Activated CD8-positive, alpha-beta memory T cell treated with anti-CD3 and anti-CD28 coated beads for 48 hours (primary cell): ENCODE measurements at regions not wholly inside any gene's neighbourhood (a gene's known extent, or its start where the extent isn't known, plus 50 kb on each side); places are given as distances from the start of the nearest gene placed in this dataset.
"Not testable (repeated sequence)": the region's sequence is repeated elsewhere in the genome, so short reads cannot be mapped to it uniquely, and the experiment has no call there.

ENCODE experiments used
- DNase-seq, 3 experiments: peaks; one replicate each; pipeline ENCODE4 v3.0.0-alpha.2; 2020; ENCODE audit warnings: low read depth in 2 of 3, low spot score in 2 of 3

DNA sequence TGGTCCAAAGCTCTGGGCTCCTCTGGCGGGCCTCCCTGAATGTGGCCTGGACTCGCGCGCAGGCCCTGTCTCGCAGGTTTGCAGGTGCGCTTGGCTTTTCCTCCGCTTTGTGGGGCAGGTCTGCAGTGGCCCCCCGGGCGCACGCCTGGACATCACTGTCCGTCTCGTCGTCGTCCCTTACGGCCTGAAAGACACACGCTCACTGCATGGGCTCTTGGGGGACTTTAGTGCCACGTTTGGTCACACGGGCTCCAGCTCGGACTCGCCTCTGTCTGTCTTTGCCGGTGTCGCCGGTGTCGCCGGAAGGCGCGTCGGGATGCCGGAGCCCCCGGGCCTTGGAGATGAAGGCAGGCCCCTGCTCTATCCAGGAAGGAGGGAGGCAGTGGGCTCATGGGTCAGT is 1419.9 kb upstream of the PCDH10 start:
- DNase-seq, result not testable (repeated sequence)

DNA sequence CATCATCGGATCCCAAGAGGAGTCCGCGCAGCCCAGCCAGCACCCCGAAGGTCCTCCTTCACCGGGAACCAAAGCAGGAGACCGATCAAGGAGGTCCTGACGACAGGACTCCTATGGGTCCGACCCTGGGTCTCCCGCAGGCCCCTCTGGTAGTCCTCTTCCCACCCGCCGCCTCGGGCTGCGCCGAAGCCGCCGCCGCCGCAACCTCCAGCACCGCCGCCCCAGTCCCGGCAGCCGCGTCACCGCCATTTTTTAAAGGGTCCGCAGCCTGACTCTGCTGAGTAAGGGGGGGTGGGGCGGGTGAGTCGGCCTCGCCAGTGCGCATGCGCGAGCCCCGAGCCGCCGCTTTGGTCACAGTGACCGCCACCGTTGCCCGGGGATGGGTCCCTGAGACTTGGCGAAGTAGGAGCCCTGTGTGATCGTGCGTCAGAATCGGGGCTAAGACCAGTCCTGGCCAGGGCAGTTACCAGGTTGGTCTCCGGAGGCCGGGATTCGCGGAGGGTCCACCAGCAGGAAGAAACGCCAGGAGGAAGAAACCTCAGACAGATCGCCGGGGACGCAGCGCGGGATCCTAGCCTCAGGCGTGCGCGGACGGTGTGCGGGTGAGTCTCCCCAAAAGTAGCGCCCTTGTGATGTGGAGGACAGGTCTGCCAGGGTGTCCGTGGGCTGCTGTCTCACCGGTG is 1419.2 kb upstream of the PCDH10 start:
- not testable (repeated sequence) for DNase-seq

DNA sequence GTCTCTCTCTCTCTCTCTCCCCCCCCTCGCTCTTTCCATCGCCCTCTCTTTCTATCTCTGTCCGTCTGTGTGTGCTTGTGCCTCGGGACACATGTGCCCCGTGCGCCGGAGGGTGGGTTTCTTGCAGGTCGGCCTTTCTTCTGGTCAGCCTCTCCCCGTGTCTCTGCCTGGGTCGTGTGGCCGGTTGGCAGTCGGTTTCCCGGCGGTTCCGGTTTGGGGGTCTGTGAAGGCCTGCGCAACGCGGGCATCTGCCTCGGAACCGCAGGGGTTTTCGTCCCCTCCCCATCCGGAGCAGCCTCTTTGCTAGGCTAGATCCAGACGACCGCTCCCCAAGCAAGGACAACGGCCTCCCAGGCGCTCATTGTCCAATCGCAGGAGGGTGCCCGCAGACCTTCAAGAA is 1418.5 kb upstream of the PCDH10 start:
- DNase-seq, result not testable (repeated sequence)

- not testable (repeated sequence) for DNase-seq
Measured at GRCh38 chr4:131732034-131732630, 1417.0 kb upstream of the PCDH10 start.

DNA sequence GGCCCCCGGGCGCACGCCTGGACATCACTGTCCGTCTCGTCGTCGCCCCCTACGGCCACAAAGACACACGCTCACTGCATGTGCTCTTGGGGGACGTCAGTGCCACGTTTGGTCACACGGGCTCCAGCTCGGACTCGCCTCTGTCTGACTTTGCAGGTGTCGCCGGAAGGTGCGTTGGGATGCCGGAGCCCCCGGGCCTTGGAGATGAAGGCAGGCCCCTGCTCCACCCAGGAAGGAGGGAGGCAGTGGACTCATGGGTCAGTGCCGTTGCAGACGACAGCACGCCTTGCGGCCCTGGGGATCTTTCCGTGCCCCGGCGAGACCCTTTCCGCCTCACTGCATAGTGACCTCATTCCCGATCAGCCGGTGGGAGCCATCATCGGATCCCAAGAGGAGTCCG is 1414.8 kb upstream of the PCDH10 start:
- not testable (repeated sequence) for DNase-seq

- not testable (repeated sequence) for DNase-seq
Measured at GRCh38 chr4:131734851-131735385, 1414.2 kb upstream of the PCDH10 start.

DNA sequence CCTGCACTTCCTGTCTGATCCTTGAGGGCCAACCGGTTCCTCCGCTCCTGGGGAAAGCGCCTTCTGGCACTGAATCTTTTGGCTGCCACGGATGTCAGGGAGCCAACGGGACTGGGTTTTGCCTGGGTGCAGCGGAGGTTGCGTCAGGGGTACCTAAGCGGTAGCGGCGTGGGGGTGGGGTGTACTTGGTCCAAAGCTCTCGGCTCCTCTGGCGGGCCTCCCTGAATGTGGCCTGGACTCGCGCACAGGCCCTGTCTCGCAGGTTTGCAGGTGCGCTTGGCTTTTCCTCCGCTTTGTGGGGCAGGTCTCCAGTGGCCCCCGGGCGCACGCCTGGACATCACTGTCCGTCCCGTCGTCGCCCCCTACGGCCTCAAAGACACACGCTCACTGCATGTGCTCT is 1410.1 kb upstream of the PCDH10 start:
- DNase-seq, result not testable (repeated sequence)

DNA sequence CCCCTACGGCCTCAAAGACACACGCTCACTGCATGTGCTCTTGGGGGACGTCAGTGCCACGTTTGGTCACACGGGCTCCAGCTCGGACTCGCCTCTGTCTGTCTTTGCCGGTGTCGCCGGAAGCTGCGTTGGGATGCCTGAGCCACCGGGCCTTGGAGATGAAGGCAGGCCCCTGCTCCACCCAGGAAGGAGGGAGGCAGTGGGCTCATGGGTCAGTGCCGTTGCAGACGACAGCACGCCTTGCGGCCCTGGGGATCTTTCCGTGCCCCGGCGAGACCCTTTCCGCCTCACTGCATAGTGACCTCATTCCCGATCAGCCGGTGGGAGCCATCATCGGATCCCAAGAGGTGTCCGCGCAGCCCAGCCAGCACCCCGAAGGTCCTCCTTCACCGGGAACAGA is 1407.3 kb upstream of the PCDH10 start:
- not testable (repeated sequence) for DNase-seq

DNA sequence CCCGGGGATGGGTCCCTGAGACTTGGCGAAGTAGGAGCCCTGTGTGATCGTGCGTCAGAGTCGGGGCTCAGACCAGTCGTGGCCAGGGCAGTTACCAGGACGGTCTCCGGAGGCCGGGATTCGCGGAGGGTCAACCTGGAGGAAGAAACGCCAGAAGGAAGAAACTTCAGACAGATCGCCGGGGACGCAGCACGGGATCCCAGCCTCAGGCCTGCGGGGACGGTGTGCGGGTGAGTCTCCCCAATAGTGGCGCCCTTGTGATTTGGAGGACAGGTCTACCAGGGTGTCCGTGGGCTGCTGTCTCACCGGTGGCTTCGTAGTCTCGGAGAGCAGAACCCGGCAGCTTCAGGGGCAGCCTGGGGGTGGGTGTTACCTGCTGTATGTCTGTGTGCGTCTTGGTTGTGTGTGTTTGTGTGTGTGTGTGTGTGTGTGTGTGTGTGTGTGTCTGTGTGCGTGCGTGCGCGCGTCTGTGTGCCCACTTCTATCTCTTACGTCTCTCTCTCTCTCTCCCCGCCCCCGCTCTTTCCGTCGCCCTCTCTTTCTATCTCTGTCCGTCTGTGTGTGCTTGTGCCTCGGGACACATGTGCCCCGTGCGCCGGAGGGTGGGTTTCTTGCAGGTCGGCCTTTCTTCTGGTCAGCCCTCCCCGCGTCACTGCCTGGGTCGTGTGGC is 1406.4 kb upstream of the PCDH10 start:
- not testable (repeated sequence) for DNase-seq

DNA sequence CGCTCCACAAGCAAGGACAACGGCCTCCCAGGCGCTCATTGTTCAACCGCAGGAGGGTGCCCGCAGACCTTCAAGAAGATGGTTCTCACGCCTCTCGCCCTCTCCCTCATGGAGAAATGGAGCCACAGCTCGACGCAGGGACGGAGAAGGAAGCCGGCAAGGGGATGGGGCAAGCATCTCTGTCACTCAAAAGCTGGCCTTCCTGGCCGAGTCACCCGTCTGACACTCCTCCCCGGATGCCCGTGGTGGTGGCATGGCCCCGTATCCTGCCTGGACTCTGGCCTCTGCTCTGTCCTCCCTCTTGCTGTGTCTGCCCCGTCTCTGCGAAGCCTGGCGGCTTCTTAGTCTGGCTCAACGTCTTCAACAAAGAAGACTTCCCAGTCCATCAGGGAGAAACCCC is 1405.7 kb upstream of the PCDH10 start:
- DNase-seq, result not testable (repeated sequence)

DNA sequence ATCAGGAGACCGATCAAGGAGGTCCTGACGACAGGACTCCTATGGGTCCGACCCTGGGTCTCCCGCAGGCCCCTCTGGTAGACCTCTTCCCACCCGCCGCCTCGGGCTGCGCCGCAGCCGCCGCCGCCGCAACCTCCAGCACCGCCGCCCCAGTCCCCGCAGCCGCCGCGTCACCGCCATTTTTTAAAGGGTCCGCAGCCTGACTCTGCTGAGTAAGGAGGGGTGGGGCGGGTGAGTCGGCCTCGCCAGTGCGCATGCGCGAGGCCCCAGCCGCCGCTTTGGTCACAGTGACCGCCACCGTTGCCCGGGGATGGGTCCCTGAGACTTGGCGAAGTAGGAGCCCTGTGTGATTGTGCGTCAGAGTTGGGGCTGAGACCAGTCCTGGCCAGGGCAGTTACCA is 1401.9 kb upstream of the PCDH10 start:
- DNase-seq, result not testable (repeated sequence)

DNA sequence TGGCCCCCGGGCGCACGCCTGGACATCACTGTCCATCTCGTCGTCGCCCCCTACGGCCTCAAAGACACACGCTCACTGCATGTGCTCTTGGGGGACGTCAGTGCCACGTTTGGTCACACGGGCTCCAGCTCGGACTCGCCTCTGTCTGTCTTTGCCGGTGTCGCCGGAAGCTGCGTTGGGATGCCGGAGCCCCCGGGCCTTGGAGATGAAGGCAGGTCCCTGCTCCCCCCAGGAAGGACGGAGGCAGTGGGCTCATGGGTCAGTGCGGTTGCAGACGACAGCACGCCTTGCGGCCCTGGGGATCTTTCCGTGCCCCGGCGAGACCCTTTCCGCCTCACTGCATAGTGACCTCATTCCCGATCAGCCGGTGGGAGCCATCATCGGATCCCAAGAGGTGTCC is 1399.9 kb upstream of the PCDH10 start:
- DNase-seq, result not testable (repeated sequence)

DNA sequence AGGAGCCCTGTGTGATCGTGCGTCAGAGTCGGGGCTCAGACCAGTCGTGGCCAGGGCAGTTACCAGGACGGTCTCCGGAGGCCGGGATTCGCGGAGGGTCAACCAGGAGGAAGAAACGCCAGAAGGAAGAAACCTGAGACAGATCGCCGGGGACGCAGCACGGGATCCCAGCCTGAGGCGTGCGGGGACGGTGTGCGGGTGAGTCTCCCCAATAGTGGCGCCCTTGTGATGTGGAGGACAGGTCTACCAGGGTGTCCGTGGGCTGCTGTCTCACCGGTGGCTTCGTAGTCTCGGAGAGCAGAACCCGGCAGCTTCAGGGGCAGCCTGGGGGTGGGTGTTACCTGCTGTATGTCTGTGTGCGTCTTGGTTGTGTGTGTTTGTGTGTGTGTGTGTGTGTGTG is 1399.1 kb upstream of the PCDH10 start:
- DNase-seq, result not testable (repeated sequence)

- not testable (repeated sequence) for DNase-seq
Measured at GRCh38 chr4:131750469-131750868, 1398.6 kb upstream of the PCDH10 start.

- not testable (repeated sequence) for DNase-seq
Measured at GRCh38 chr4:131762234-131762633, 1386.9 kb upstream of the PCDH10 start.

GRCh38 chr4:131764730-131765129 is 1384.4 kb upstream of the PCDH10 start:
- DNase-seq, result no peak

DNA sequence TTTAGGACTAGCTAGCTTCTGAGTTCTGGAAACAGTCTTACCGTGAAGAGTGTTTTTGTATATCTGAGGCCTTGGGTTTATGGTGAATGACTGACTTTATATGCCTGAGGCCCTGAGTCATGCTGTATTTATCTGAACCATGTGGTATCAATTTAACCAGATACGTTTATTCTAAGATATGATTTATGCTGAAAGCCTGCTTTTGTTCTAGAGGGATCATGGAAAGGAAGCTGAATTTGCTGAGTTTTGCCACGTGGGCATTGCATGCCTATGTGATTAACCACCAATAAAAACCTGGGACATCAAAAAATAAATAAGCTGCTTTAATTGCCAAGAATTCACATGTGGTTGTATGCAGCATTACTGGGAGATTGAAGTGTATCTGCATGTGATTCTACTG is 1374.7 kb upstream of the PCDH10 start:
- DNase-seq, result not testable (repeated sequence)

GRCh38 chr4:131810565-131810964 is 1338.5 kb upstream of the PCDH10 start:
- not testable (repeated sequence) for DNase-seq
